NB4 (cell line): ENCODE measurements at regions not wholly inside any gene's neighbourhood (a gene's known extent, or its start where the extent isn't known, plus 50 kb on each side); places are given as distances from the start of the nearest gene placed in this dataset.

Experiments
- CTCF ChIP-seq: IDR thresholded peaks from one replicate; pipeline ENCODE4 v1.5.1; 2012; ENCODE audit warnings: low read depth, low read length
- MAX ChIP-seq: IDR thresholded peaks from 2 replicates; pipeline ENCODE4 v1.6.1; 2011; ENCODE audit warnings: low read depth, low read length

GRCh38 chr13:78238911-78239310 is 320.3 kb upstream of the EDNRB start:
- no peak for TF ChIP-seq CTCF
- TF ChIP-seq MAX, result no peak
